ENCODE measurements at regions not wholly inside any gene's neighbourhood (a gene's known extent, or its start where the extent isn't known, plus 50 kb on each side); places are given as distances from the start of the nearest gene placed in this dataset.
A peak's percentile ranks its signal among the peaks of the same experiment; 100 is the strongest.

- DNase-seq (ENCODE audit: low spot score), result no peak
Measured at GRCh38 chr3:19093084-19093483, 55.2 kb upstream of the KCNH8 start.

GRCh38 chr3:19077388-19077787 is 70.9 kb upstream of the KCNH8 start:
- no peak for DNase-seq (ENCODE audit: low spot score)

- no peak for DNase-seq (ENCODE audit: low spot score)
Measured at GRCh38 chr3:19075037-19075436, 73.3 kb upstream of the KCNH8 start.

DNA sequence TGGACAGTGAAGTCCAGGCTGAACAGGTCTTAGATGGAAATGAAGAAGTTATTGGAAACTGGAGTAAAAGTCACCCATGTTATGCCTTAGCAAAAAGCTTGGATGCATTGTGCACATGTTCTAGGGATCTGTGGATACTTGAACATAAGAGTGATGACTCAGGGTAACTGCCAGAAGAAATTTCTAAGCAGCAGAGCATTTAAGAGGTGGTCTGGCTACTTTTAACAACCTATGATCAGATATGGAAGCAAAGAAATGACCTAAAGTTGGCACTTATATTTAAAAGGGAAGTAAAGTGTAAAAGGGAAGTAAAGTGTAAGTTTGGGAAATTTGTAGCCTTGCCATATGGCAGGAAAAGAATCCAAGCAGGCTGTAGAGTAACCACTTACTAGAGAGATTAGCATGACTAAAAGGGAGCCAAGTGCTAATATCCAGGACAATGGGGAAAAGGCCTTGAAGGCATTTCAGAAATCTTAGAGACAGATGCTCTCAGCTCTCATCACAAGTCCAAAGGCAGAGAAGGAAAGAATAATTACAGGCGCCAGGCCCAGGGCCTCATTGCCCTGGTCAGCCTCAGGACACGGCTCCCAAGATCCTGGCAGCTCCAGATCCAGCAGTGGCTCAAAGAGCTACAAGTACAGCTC is 73.9 kb upstream of the KCNH8 start:
- DNase-seq (ENCODE audit: low spot score), result no peak

DNA sequence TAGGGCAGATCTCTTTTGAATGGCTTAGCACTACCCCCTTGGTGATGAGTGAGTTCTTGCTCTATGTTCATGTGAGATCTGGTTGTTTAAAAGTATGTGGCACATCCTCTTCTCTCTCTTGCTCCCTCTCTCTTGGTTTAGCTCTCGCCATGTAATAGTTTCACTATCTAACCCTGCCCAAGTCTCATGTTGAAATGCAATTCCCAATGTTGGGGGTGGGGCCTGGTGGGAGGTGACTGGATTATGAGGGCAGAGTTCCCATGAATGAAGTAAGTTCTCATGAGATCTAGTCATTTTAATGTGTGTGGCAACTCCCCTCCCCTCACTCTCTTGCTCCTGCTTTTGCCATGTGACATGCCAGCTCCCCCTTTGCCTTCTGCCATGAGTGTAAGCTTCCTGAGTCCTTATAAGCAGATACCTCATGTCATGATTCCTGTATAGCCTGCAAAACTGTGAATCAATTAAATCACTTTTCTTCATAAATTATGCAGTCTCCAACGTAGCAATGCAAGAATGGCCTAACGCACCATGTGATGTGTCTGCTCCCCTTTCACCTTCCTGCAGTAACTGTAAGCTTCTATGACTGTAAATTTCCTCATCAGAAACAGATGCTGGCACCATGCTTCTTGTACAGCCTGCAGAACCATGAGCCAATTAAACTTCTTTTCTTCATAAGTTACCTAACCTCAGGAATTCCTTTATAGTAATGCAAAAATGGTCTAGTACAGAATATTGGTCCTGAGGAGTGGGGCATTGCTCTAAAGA is 74.8 kb upstream of the KCNH8 start:
- DNase-seq (ENCODE audit: low spot score), result no peak

- DNase-seq (ENCODE audit: low spot score), result no peak
Measured at GRCh38 chr3:19070325-19070724, 78.0 kb upstream of the KCNH8 start.

DNA sequence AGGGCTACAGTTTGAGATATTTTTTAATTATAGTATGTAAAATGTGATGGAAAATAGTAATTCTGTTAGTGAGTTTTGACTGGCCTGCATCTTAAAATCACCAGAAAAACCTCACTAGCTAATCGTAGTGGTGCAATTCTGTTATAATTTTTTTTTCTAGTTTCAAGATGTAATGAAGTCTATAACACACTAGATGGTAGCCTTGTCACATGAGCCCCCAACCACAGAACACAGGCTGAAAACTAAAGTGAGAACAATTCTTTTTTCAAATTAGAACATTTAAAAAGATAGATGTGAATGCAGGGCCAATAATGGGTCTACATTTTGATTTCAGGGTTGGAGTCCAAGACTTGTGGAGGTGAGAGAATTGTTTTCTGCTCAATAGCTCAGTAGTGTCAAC is 83.3 kb upstream of the KCNH8 start:
- DNase-seq (ENCODE audit: low spot score), result peak; percentile 23

DNA sequence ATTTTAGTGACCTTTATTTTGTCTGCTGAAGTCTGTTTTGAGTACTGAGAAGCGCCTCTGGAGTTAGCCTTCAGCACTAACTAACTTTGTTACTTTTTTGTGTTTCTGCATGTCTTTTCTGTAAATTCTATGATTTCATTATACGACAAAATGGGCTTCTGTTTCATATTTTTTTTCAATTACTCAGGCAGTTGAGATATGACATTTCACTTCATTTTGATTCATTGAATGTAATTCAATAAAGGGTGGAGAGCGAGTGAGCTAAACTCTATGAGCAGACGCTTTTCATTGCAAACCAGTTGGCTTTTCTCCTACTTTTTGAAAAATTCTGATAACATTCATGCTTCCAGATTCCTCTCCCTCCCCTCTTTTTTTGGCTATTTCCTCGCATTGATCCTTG is 84.4 kb upstream of the KCNH8 start:
- no peak for DNase-seq (ENCODE audit: low spot score)

- no peak for DNase-seq (ENCODE audit: low spot score)
Measured at GRCh38 chr3:19060404-19060803, 87.9 kb upstream of the KCNH8 start.

DNA sequence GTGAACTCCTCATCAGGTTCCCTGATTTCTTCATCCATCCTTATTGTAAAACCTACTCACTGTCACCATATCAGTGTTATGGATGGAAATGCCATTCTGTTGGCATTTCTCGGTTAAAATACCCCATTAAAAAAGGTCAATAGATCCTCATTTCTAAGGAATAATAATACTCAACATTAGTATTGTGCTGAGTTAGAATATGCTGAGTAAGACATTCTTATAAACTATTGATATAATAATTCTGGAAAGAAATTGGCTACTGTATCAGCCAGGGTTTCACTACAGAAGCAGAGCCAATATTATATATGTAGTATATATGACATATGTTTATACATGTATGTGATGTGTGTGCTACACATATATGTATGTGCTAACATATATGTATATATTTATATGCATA is 95.4 kb upstream of the KCNH8 start:
- DNase-seq (ENCODE audit: low spot score), result no peak

GRCh38 chr3:19046440-19046839 is 101.9 kb upstream of the KCNH8 start:
- DNase-seq (ENCODE audit: low spot score), result no peak

GRCh38 chr3:19030522-19030839 is 117.8 kb upstream of the KCNH8 start:
- DNase-seq (ENCODE audit: low spot score), result no peak

DNA sequence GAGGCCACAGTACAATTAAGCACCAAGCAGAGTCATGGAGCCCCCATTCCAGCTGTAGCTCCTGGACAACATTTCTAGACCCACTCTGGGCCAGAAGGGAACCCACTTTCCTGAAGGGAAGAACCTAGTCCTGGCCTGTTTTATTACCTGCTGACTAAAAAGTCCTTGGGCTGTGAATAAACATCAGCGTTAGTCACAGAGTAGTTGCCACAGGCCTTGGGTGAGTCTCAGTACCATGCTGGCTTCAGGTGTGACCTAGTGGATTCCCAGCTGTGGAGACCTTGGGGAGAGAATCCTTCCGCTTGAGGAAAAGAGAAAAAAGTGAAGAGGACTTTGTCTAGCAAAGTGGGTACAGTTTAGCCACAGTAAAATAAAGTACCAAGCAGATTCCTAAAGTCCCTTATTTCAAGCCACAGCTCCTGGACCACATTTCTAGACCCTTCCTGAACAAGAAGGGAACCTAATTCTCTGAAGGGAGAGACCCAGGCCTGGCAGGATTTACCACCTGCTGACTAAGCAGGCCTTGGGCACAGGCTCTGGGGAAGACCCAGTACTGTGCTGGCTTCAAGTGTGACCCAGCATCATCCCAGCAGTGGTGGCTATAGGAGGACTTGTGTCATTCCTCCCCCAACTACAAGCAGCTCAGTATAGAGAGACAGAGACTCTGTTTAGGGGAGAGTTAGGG is 118.3 kb upstream of the KCNH8 start:
- no peak for DNase-seq (ENCODE audit: low spot score)

GRCh38 chr3:19025441-19025840 is 122.9 kb upstream of the KCNH8 start:
- no peak for DNase-seq (ENCODE audit: low spot score)

DNA sequence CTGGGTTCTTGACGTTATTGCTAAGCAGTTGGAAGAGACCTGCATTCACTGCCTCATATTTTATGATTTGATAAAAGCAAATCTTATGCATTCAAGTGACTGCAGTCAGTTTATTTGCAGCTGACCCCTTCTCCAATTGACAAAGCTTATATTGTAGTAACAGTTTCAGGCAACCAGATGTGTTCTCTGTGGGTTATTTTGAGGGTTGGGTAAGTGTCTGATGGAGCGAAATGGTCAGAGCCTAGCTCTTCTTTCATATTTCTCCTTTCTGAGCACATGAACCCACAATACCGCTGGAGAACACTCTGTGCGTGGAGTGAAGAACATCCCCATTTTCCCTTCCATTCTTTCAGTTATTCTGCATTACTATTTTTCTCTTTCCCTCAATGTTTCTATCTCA is 125.8 kb upstream of the KCNH8 start:
- no peak for DNase-seq (ENCODE audit: low spot score)

DNA sequence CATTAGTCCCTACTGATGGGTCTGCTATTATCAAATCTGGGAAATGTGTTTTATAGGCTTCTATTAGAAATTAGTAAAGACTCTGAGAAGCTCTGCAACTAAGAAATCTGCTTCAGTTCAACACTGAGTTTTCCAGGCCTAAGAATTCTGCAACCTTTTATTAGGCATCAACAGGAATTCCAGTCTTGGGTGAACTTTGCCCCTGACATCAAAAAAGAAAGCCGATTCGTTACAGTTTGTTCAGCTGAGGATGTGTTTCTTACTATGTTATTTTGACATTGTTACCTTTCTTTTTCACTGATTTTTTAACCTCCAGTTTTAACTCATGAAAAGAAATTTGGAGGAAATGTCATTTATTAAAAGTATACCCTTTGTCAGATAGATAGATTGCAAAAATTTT is 131.5 kb upstream of the KCNH8 start:
- DNase-seq (ENCODE audit: low spot score), result no peak

- DNase-seq (ENCODE audit: low spot score), result no peak
Measured at GRCh38 chr3:19013879-19014278, 134.4 kb upstream of the KCNH8 start.

- no peak for DNase-seq (ENCODE audit: low spot score)
Measured at GRCh38 chr3:19012846-19013245, 135.5 kb upstream of the KCNH8 start.

- DNase-seq (ENCODE audit: low spot score), result no peak
Measured at GRCh38 chr3:19002606-19003005, 145.7 kb upstream of the KCNH8 start.

DNA sequence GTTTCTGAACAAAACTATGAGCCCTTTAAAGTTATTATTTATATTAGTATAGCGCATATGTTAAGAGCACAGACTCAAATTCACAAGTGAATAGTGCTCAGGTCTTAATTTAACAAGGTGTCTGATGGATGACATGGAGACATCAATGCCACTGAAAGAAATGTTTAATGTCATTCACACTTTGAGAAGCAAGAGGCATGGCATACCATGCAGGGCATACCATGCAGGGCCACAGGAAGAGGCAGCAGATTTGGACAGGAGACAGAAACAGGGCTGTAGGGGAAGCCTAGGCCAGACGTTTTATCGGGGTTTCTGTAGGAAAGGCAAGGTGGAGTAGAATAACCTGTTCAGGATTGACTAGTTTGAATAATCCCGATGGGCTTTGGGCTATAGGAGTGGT is 150.2 kb upstream of the KCNH8 start:
- DNase-seq (ENCODE audit: low spot score), result no peak

GRCh38 chr3:18992709-18993108 is 155.6 kb upstream of the KCNH8 start:
- DNase-seq (ENCODE audit: low spot score), result no peak

DNA sequence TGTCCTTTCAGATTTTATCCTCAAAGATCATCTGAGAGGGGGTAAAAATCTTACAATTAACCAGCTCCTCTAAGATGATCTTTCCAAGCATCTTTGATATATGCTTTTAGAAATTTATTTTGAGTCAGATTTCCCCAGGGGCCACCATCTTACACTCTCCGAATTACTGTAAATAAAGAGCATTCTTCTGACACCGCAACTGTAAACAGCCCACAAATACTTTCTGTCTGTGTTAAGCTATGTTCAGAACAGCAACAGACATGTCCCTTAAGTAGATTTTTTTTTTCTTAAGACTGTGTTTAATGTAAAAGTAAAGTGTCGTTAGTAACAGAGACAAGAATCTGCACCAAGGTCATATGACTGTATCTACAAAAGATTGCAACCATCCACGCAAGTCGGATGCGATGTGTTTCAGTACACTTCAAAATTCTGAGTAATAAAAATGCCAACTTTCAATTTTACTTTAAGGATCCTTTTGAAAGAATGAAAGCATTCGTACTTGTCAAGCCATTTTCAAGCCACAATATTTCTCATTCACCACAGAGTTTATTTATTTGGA is 159.0 kb upstream of the KCNH8 start:
- no peak for DNase-seq (ENCODE audit: low spot score)

DNA sequence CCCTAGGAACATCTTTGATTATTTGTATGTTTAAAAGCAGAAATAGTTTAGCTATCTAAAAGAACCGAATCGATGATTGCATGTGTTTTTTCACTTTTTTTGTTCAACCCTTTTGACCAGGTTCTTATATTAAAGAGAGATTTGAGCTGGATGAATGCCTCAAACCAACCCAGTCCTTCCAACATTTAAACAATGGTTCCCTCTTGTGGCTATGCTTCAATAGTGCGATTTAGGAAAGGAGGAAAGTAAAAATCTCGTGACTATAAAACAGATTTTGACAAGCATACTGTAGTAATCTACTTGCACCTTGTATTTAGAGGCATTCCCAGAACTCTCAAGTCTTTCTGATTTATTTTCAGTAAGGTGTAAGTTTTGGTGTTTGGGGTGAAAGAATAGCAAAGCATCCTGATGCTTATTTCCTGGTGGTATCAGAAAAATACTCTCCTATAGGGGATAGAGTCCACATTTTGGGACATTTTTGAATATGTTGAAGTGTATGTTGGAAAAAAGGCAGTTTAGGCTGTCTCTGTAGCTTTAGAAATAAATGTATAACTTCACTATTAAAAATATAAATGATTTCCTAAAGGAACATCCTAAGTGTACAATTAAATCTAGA is 159.6 kb upstream of the KCNH8 start:
- DNase-seq (ENCODE audit: low spot score), result peak; percentile 42

All from D341Med (cell line).